IMR-90 (cell line): ENCODE measurements at regions not wholly inside any gene's neighbourhood (a gene's known extent, or its start where the extent isn't known, plus 50 kb on each side); places are given as distances from the start of the nearest gene placed in this dataset.

Experiments
- ATAC-seq: fragments of 200-7000 bp; cut with Tn5 transposase; 2 replicates; pipeline ENCODE4 v1.9.1; 2020; ENCODE audit warnings: low read depth, mild to moderate bottlenecking, moderate library complexity
- BruUV-seq: library from RNA; stranded (reverse); fragments of 400-500 nt; replicated peaks from 2 replicates; lab custom pipeline; 2021; lab: Mats Ljungman, UMichigan
- CTCF ChIA-PET: fragments of 300-600 bp; formaldehyde crosslinking; extraction: SDS; loops from one replicate; lab custom pipeline; 2021; ENCODE audit warnings: antibody characterized with exemption; lab: Yijun Ruan, JAX
- POLR2A ChIA-PET: fragments of 300-600 bp; sonication (Branson Sonifier 250); formaldehyde crosslinking; loops from one replicate; lab custom pipeline; 2022; ENCODE audit warnings: antibody characterized with exemption; ENCODE audit not compliant: unreplicated experiment; lab: Charles Lee
- DNase-seq: peaks from one replicate; pipeline ENCODE4 v3.0.0; 2013
- H2AFZ ChIP-seq: replicated peaks from 2 replicates; pipeline ENCODE3; 2013; ENCODE audit warnings: low read length, mild to moderate bottlenecking; ENCODE audit not compliant: poor library complexity
- H2AK5ac ChIP-seq: 2 replicates; pipeline ENCODE4 v1.6.1; 2013; ENCODE audit warnings: low read depth, low read length, inconsistent platforms
- H2AK9ac ChIP-seq: replicated peaks from 2 replicates; pipeline ENCODE3; 2013; ENCODE audit warnings: mild to moderate bottlenecking, low read depth, low read length, moderate library complexity; ENCODE audit not compliant: poor library complexity
- H2BK120ac ChIP-seq: 2 replicates; pipeline ENCODE4 v1.6.1; 2013; ENCODE audit warnings: low read depth, low read length, inconsistent platforms
- H2BK15ac ChIP-seq: 3 replicates; pipeline ENCODE4 v1.6.1; 2013; ENCODE audit warnings: low read depth, low read length, inconsistent platforms
- H2BK20ac ChIP-seq: 2 replicates; pipeline ENCODE4 v1.6.1; 2013; ENCODE audit warnings: low read depth, mild to moderate bottlenecking, inconsistent platforms, low read length, moderate library complexity
- H2BK5ac ChIP-seq: 2 replicates; pipeline ENCODE4 v1.6.1; 2013; ENCODE audit warnings: mild to moderate bottlenecking, low read depth, low read length, inconsistent platforms; ENCODE audit not compliant: poor library complexity, severe bottlenecking
- H3K14ac ChIP-seq: replicated peaks from 2 replicates; pipeline ENCODE4 v1.6.1; 2013; ENCODE audit warnings: low read depth, low read length, inconsistent platforms
- H3K18ac ChIP-seq: 2 replicates; pipeline ENCODE4 v1.6.1; 2013; ENCODE audit warnings: low read depth, low read length, control low read depth
- H3K23ac ChIP-seq: 2 replicates; pipeline ENCODE4 v1.6.1; 2013; ENCODE audit warnings: low read depth, low read length, inconsistent platforms
- H3K27ac ChIP-seq: 2 replicates; pipeline ENCODE4 v1.5.1; 2013; ENCODE audit warnings: mild to moderate bottlenecking, control low read depth, low read length; ENCODE audit not compliant: insufficient read depth
- H3K27me3 ChIP-seq: 2 replicates; pipeline ENCODE4 v1.6.1; 2013; ENCODE audit warnings: low read length; ENCODE audit not compliant: control insufficient read depth, insufficient read depth
- H3K36me3 ChIP-seq: 2 replicates; pipeline ENCODE4 v1.6.1; 2013; ENCODE audit warnings: low read length, mixed read lengths; ENCODE audit not compliant: control insufficient read depth, insufficient read depth
- H3K4ac ChIP-seq: 2 replicates; pipeline ENCODE4 v1.6.1; 2013; ENCODE audit warnings: low read depth, low read length, inconsistent platforms
- H3K4me1 ChIP-seq: 2 replicates; pipeline ENCODE4 v1.6.1; 2013; ENCODE audit warnings: low read length, mixed read lengths; ENCODE audit not compliant: control insufficient read depth, insufficient read depth
- H3K4me2 ChIP-seq: 2 replicates; pipeline ENCODE4 v1.6.1; 2013; ENCODE audit warnings: low read depth, mild to moderate bottlenecking, control low read depth, low read length, moderate library complexity
- H3K4me3 ChIP-seq: 2 replicates; pipeline ENCODE4 v1.5.1; 2013; ENCODE audit warnings: low read depth, mild to moderate bottlenecking, control low read depth, low read length, moderate library complexity; ENCODE audit not compliant: insufficient read depth
- H3K56ac ChIP-seq: 2 replicates; pipeline ENCODE4 v1.6.1; 2013; ENCODE audit warnings: low read length, inconsistent platforms; ENCODE audit not compliant: insufficient read depth; ENCODE audit errors: extremely low read depth
- H3K79me1 ChIP-seq, 2 experiments: 2 replicates each; pipeline ENCODE4 v1.6.1; 2013; ENCODE audit warnings: low read length in 2 of 2, inconsistent platforms in 1 of 2, low read depth in 1 of 2
- H3K9ac ChIP-seq: 2 replicates; pipeline ENCODE4 v1.6.1; 2013; ENCODE audit warnings: low read depth, low read length, control low read depth
- H3K9me1 ChIP-seq: 2 replicates; pipeline ENCODE4 v1.6.1; 2013; ENCODE audit warnings: low read length, inconsistent platforms; ENCODE audit not compliant: insufficient read depth
- H3K9me3 ChIP-seq: 2 replicates; pipeline ENCODE4 v1.6.1; 2013; ENCODE audit warnings: low read length; ENCODE audit not compliant: control insufficient read depth, insufficient read depth
- H4K20me1 ChIP-seq: 2 replicates; pipeline ENCODE4 v1.6.1; 2013; ENCODE audit warnings: low read length, inconsistent platforms; ENCODE audit not compliant: insufficient read depth
- H4K5ac ChIP-seq: 2 replicates; pipeline ENCODE4 v1.6.1; 2013; ENCODE audit warnings: mild to moderate bottlenecking, low read depth, low read length, control low read depth
- H4K8ac ChIP-seq, 2 experiments: 2 replicates each; pipeline ENCODE4 v1.6.1; 2013; ENCODE audit warnings: low read depth in 2 of 2, low read length in 2 of 2, control low read depth in 1 of 2, inconsistent platforms in 1 of 2
- H4K91ac ChIP-seq: 2 replicates; pipeline ENCODE4 v1.6.1; 2013; ENCODE audit warnings: low read depth, low read length, inconsistent platforms; ENCODE audit not compliant: insufficient read depth
- CEBPB ChIP-seq: IDR thresholded peaks from 2 replicates; pipeline ENCODE4 v1.6.1; 2012; ENCODE audit warnings: low read depth, low read length, improper control_type of control experiment
- MAZ ChIP-seq: IDR thresholded peaks from 2 replicates; pipeline ENCODE4 v1.6.1; 2012; ENCODE audit warnings: low read depth, mild to moderate bottlenecking, low read length, improper control_type of control experiment, moderate library complexity, borderline replicate concordance
- WGBS, 2 experiments: methylation state at CpG; one replicate each; pipeline versions ENCODE4 v1.1.5 to v1.1.7; 2013; ENCODE audit warnings: missing lambda C conversion rate in 2 of 2; ENCODE audit not compliant: insufficient read length in 1 of 2; ENCODE audit errors: extremely low coverage in 2 of 2; 5-methylcytosine and 5-hydroxymethylcytosine counted together
- dilution Hi-C: fragments of 300-500 bp; cut with HindIII; formaldehyde crosslinking; loops from one replicate; pipeline ENCODE4 v1.14.3; 2018; ENCODE audit warnings: low sequenced_read_pairs; ENCODE audit not compliant: unreplicated experiment
- in situ Hi-C: fragments of 300-500 bp; cut with MboI; formaldehyde crosslinking; loops from 3 replicates; pipeline ENCODE4 v1.14.3; 2019; ENCODE audit warnings: low sequenced_read_pairs, inconsistent platforms, mixed read lengths
- intact Hi-C: fragments of 100-400 bp; cut with micrococcal nuclease; formaldehyde crosslinking; loops from 2 replicates; pipeline ENCODE4 v1.10.0; 2022

DNA sequence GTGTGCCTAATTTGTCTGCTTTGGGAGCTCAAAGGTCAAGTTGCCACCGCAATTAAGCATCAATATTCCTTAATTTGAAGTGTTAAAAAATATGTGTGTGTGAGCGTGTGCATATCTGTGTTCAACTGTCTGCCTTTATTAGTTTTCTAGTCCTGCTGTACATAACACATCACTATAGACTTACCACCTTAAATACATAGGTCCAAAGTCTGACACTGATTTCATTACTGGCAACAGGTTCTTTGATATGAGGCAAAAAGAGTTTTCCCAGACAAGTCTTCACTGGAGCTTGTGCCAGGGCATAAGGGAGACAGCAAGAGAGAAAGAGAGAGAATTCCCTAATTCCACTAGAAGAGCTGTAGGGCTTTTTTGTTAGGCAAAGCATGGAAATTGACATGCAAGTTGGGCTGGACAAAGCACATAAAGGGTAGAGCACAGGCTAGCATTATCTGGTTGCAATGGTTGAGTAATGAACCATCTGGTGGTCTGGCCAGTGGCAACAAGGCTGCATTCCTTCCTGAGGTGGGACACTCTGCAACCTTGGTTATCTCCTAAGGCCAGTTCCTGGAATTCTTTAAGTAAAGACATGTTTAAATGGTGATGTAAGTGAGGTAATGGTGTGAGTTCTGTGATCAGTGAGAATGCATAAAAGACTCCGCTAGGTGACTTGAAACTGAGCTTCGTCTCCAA lies 457.2 kb upstream of the ADAMTS5 start:
- H3K18ac ChIP-seq, result peak overlapping the region; percentile 87
- ChIA-PET POLR2A (no interaction called here), CTCF (no interaction called here)
- H2AFZ ChIP-seq, result peak overlapping the region; percentile 46
- TF ChIP-seq MAZ (no peak), CEBPB (peak; percentile 35; the same call in 1 of the 2 replicates)
- peaks cover 7% of the 10 kb centered on the region for H3K9me1 ChIP-seq
- H4K91ac ChIP-seq, result peak overlapping the region; percentile 81
- peak overlapping the region; percentile 89 for H3K4ac ChIP-seq
- no peak overlapping the region for H3K9ac ChIP-seq
- peak overlapping the region; percentile 82 for H2BK20ac ChIP-seq
- no peaks in the 10 kb centered on the region for H3K27me3 ChIP-seq
- H4K8ac ChIP-seq, result peak overlapping the region in 1 of 2 experiments; percentile 64; a peak in 3 of 4 replicates
- intact Hi-C loops, result loop anchor here (2.0 kb wide), 1 partner anchor 277 kb away; no protein-coding TSS in a partner anchor
- no peak overlapping the region; the same call in 1 of the 2 replicates for H3K27ac ChIP-seq
- no peak overlapping the region for H3K4me3 ChIP-seq
- H2BK120ac ChIP-seq, result peak overlapping the region; percentile 78
- ATAC-seq (peak; percentile 30; the same call in 1 of the 2 replicates), DNase-seq (peak; percentile 69)
- no peaks in the 10 kb centered on the region for H3K9me3 ChIP-seq
- peak overlapping the region; percentile 61 for H2AK9ac ChIP-seq
- BruUV-seq, result no TSS peak
- WGBS, 2 experiments, result no CpG with 5 or more reads among the region's 4 CpGs
- H3K4me2 ChIP-seq, result no peak overlapping the region
- H2BK15ac ChIP-seq, result peak overlapping the region; percentile 61; the same call in 2 of the 3 replicates
- no peaks in the 10 kb centered on the region for H3K36me3 ChIP-seq
- no peaks in the 10 kb centered on the region for H4K20me1 ChIP-seq
- no peaks in the 10 kb centered on the region for H3K79me1 ChIP-seq
- dilution Hi-C loops, result no loop called here
- in situ Hi-C loops, result no loop called here
- H3K56ac ChIP-seq, result peak overlapping the region; percentile 47; the same call in 1 of the 2 replicates
- peak overlapping the region; percentile 94 for H3K14ac ChIP-seq
- H3K23ac ChIP-seq, result peak overlapping the region; percentile 81
- H3K4me1 ChIP-seq, result peaks cover 13% of the 10 kb centered on the region; the same call in 1 of the 2 replicates
- H2BK5ac ChIP-seq, result peak overlapping the region; percentile 80
- peak overlapping the region; percentile 90; the same call in 1 of the 2 replicates for H4K5ac ChIP-seq
- H2AK5ac ChIP-seq, result peak overlapping the region; percentile 52
